Prostate gland (tissue), 2 donors: ENCODE measurements at regions not wholly inside any gene's neighbourhood (a gene's known extent, or its start where the extent isn't known, plus 50 kb on each side); places are given as distances from the start of the nearest gene placed in this dataset.

Experiments used
- CTCF ChIP-seq, 4 experiments: fragments of 200-600 bp in 2 of 4; fragments of 450-650 bp in 2 of 4; sonication (generic) in 2 of 4; IDR thresholded peaks; 1 replicate in 3 of 4; 2 replicates in 1 of 4; pipeline ENCODE4 v1.5.1; 2016 to 2019; ENCODE audit warnings: antibody characterized with exemption in 4 of 4, mild to moderate bottlenecking in 2 of 4, moderate library complexity in 2 of 4
- POLR2A ChIP-seq: fragments of 450-650 bp; IDR thresholded peaks from one replicate; pipeline ENCODE4 v1.6.1; 2016; ENCODE audit warnings: antibody characterized with exemption, mild to moderate bottlenecking
- POLR2AphosphoS5 ChIP-seq: sonication (generic); formaldehyde crosslinking; IDR thresholded peaks from one replicate; pipeline ENCODE4 v1.6.1; 2017; ENCODE audit warnings: antibody characterized with exemption

DNA sequence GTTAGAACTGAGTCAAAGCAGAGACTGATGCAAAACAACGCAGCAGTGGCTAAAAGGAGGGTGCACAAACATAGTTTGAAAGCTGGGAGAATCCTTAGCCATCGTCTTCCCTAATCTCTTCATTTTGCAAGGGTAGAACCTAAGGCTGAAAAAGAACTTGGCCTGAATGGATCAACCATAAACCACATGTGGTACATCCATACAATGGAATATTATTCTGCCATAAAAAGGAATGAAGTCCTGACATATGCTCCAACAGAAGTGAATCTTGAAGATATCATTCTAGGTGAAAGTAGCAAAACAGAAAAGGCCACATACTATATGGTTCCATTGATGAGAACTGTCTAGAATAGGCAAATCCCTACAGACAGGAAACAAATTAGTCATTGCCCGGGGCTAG is 330.3 kb upstream of the NPVF start:
- TF ChIP-seq CTCF (IDR thresholded peaks at IDR 0.05) = no peak
- no peak for TF ChIP-seq POLR2AphosphoS5
- no peak for TF ChIP-seq POLR2A
